Stimulated activated CD4-positive, alpha-beta T cell treated with anti-CD3 and anti-CD28 coated beads, Interleukin-2, amount 100 ng/mL, for 48 hours (primary cell): ENCODE measurements at regions not wholly inside any gene's neighbourhood (a gene's known extent, or its start where the extent isn't known, plus 50 kb on each side); places are given as distances from the start of the nearest gene placed in this dataset.
"Not testable (repeated sequence)": the region's sequence is repeated elsewhere in the genome, so short reads cannot be mapped to it uniquely, and the experiment has no call there.

Experiments used
- DNase-seq, 2 donors: peaks; one replicate each; pipeline ENCODE4 v3.0.0-alpha.2; 2020

- peak; percentile 36 to 43 for DNase-seq
Measured at GRCh38 chrX:121308276-121308805, 260.9 kb downstream of the GLUD2 start.

- no peak for DNase-seq
Measured at GRCh38 chrX:121310820-121311219, 263.4 kb downstream of the GLUD2 start.

GRCh38 chrX:121320441-121320840 is 273.0 kb downstream of the GLUD2 start:
- DNase-seq = no peak

DNA sequence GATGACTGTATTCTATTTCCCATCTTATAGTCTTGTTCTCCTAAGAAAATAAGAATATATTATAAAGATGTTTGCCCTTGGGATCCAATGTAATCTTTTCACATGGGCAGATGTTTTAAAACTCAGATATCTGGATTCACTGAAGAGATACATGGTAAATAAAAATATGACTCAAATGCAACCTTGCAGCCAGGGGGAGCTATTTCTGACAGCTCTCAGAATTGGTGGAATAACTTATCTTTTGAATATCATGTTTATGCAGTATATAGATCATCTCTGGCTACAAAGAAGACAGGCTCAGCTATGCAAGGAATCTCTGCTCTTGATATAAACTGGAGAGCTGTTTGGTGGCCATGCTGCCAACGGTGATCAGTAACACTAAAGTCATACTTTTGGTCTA is 274.7 kb downstream of the GLUD2 start:
- DNase-seq = no peak

GRCh38 chrX:121323337-121323736 is 275.9 kb downstream of the GLUD2 start:
- DNase-seq = no peak

DNA sequence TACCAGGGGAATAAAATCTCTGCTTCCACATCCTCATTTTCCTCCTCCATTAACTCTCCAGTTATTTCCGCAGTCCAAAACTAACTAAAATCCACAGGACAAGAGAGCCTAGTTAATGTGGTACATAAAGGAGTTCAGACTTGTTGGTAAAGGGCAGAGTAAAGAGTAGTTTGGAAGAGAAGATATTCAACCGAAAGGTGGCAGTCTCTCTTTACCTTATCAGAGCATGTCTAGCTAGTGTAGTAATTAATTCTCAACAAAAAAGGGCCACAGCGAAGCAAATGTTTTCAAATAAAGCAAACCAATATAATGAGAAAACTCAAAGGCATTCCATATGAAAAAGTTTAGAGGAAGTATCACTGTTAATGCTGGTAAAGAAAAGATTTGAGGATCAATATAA is 286.5 kb downstream of the GLUD2 start:
- no peak for DNase-seq

GRCh38 chrX:121336831-121337421 is 289.5 kb downstream of the GLUD2 start:
- DNase-seq = no peak

GRCh38 chrX:121337816-121338215 is 290.4 kb downstream of the GLUD2 start:
- no peak for DNase-seq

DNA sequence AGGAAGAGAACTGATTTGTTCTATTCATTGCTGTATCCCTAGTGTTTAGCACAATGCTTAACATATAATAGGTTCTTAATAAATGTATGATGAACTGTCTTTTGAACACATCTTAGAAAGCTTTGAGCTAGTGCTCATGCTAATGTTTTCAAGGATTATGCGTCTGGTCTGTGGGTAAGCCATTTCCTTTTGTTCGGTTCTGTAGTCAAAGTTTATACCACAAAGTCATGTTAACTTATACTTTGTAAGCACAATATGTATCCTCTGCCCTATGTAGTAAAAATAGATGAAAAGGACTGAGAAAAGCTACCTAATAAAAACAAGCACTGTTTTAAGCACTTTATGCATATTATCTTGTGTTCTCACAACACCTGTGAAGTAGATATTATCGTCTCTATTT is 301.9 kb downstream of the GLUD2 start:
- DNase-seq = no peak

GRCh38 chrX:121356139-121356849 is 308.9 kb downstream of the GLUD2 start:
- DNase-seq = no peak

GRCh38 chrX:121356850-121357171 is 309.4 kb downstream of the GLUD2 start:
- DNase-seq = no peak

- no peak for DNase-seq
Measured at GRCh38 chrX:121360280-121360679, 312.9 kb downstream of the GLUD2 start.

DNA sequence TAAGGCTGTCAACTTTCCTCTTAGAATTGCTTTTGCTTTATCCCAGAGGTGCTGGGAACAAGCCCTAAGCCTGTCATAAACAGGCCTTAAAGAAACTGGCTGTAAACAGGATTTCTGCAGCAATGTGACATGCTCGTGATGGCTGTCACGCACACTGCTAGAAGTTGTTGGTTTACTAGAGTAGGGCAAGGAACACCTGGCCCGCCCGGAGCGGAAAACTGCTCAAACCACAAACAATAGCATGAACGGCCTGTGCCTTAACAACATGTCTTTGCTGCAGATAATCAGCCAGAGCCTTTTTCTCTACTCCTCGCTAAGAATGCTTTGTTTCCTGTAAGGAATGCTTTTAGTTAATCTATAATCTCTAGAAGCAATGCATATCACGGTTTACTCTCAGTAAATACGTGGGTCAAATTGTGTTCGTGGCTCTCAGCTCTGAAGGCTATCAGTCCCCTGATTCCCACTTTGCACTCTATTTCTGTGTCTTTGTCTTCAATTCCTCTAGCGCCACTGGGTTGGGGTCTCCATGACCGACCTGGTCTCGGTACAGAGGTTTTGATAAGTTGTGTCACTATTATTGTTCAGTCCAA is 318.3 kb downstream of the GLUD2 start:
- no peak for DNase-seq

DNA sequence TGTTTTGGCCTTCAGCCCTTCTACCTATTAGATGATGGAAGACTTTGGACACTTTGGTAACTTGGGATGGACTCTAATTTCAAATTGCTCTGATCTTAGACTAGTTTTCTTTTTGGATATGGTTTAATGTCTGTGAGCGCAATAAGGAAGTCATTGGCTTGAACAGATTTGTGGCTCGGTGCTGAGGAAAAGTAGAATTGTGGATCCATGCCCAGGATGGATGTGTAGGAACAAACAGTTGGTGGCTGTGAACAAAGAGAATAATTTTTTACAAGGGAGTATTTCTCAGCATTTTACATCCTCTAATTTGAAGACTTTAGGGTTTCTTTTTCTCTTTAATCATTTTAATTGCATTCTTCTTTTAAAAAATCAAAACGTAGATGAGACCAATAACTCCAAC is 327.1 kb downstream of the GLUD2 start:
- DNase-seq = no peak

DNA sequence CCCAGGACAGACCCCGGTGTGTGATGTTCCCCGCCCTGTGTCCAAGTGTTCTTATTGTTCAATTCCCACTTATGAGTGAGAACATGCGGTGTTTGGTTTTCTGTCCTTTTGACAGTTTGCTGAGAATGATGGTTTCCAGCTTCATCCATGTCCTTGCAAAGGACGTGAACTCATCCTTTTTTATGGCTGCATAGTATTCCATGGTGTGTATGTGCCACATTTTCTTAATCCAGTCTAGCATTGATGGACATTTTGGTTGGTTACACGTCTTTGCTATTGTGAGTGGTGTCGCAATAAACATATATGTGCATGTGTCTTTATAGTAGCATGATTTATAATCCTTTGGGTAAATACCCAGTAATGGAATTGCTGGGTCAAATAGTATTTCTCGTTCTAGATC is 334.5 kb downstream of the GLUD2 start:
- DNase-seq = not testable (repeated sequence)

- no peak for DNase-seq
Measured at GRCh38 chrX:121389976-121390714, 342.7 kb downstream of the GLUD2 start.

- DNase-seq = no peak
Measured at GRCh38 chrX:121405826-121406225, 358.4 kb downstream of the GLUD2 start.

DNA sequence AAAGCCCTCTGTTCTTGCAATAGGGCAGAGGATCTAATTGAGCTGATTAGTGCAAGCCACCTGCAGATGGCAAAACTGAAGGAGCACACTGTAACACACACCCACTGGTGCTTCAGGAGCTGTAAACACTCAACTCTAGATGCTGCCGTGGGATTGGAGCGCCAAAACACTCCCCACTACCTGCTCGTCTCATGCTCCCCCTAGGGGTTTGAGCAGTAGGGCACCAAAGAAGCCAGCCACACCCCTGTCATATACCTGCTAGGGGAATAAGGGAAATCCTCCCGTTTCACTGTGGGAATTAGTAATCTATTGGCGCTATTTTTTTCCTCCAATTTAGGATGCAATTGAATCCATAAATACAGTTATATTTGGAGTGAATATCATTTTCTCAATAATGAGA is 360.2 kb downstream of the GLUD2 start:
- no peak for DNase-seq

GRCh38 chrX:121431514-121431913 is 384.1 kb downstream of the GLUD2 start:
- DNase-seq = not testable (repeated sequence)

DNA sequence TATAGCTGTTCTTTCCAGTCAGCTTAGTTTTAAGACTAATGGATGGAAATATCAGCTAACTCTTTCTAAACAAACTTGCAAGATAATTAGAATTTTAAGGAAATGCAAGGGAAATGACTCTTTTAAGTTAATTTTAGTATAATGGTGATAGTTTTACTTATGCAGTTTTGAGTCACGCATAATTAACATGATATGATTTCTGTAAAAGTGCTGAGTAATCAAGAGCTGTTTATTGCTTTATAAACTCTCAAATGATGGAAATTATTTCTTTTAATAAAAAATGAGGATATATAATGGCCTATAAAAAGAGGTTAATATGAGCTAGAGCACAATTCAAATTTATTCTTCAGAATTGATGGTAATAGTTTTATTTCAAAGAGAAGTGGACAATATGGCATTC is 385.9 kb downstream of the GLUD2 start:
- DNase-seq = no peak

DNA sequence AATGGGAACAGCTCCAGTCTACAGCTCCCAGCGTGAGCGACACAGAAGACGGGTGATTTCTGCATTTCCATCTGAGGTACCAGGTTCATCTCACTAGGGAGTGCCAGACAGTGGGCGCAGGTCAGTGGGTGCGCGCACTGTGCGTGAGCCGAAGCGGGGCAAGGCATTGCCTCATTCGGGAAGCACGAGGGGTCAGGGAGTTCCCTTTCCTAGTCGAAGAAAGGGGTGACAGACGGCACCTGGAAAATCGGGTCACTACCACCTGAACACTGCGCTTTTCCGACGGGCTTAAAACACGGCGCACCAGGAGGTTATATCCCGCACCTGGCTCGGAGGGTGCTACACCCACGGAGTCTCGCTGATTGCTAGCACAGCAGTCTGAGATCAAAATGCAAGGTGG is 390.3 kb downstream of the GLUD2 start:
- DNase-seq = not testable (repeated sequence)

GRCh38 chrX:121455890-121456289 is 408.5 kb downstream of the GLUD2 start:
- no peak for DNase-seq

DNA sequence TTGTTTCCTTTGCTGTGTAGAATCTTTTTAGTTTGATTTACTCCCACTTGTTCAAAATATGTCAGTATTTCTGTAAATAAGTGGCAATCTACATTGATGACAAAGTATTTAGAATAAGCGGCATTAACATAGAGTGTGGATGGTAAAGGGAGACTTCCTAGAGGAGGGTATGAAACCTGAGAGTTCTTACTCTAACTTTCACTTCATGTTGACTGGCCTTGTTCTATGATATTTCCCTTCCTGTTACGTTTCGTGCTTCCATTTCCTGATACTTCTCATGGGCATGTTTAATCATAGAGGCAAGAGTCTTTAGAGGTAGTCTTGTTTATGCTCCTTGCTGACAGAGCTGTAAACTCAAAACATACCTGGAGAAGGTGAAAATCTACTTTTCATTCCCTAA is 408.9 kb downstream of the GLUD2 start:
- DNase-seq = no peak

DNA sequence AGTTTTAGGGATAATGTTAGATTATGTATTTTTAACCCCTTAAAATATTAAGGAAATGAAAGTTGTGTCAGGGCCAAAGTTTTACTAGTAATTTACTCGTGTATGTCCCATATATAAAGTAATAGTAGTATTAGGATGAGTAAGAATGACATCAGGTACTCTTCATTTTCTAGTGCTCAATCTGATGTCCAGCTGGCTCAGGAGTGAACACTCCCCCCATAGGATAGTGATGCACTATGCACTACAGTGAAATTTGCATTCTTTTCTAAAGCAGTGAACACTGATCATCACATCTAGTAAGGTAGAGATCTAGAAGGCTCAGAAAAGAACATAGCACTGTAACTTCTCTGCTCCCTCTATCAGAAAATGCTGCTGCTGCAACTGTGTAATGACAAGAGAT is 409.7 kb downstream of the GLUD2 start:
- no peak for DNase-seq
